ENCODE measurements at regions not wholly inside any gene's neighbourhood (a gene's known extent, or its start where the extent isn't known, plus 50 kb on each side); places are given as distances from the start of the nearest gene placed in this dataset.

DNA sequence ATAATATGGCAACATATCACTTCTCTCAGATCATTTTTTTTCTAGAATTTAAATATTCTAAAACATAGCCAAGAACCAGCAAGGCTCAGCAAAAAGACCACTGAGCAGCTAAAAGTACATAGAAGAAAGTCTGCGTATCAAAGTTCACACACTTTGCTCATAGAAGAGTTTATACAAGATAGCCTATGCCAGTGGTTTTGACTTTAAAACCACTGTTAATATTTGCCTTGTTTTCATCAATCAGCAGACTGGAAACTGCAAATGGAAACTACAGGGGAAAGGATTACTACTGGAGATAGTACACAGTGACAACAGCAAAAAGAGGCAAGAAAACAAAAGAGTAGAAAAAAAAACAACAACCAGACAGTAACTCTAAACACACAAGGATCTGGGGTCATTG lies 483.3 kb downstream of the ZSWIM6 start:
- H3K4me3 ChIP-seq (ENCODE audit: low read length): no peak overlapping the region
- TF ChIP-seq, protein P1, sequence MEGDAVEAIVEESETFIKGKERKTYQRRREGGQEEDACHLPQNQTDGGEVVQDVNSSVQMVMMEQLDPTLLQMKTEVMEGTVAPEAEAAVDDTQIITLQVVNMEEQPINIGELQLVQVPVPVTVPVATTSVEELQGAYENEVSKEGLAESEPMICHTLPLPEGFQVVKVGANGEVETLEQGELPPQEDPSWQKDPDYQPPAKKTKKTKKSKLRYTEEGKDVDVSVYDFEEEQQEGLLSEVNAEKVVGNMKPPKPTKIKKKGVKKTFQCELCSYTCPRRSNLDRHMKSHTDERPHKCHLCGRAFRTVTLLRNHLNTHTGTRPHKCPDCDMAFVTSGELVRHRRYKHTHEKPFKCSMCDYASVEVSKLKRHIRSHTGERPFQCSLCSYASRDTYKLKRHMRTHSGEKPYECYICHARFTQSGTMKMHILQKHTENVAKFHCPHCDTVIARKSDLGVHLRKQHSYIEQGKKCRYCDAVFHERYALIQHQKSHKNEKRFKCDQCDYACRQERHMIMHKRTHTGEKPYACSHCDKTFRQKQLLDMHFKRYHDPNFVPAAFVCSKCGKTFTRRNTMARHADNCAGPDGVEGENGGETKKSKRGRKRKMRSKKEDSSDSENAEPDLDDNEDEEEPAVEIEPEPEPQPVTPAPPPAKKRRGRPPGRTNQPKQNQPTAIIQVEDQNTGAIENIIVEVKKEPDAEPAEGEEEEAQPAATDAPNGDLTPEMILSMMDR (conservative IDR thresholded peaks at IDR 0.05; ENCODE audit: low read depth, low read length): no peak
- DNase-seq (ENCODE audit: low read depth): no peak

- no peak overlapping the region for H3K4me3 ChIP-seq (ENCODE audit: low read length)
- TF ChIP-seq, protein P1 (conservative IDR thresholded peaks at IDR 0.05; ENCODE audit: low read depth, low read length): no peak
- DNase-seq (ENCODE audit: low read depth): no peak
These were observed 484.1 kb downstream of the ZSWIM6 start for GRCh38 chr5:61816146-61816545.

- DNase-seq (ENCODE audit: low read depth): no peak
- H3K4me3 ChIP-seq (ENCODE audit: low read length): no peak overlapping the region
- TF ChIP-seq, protein P1 (conservative IDR thresholded peaks at IDR 0.05; ENCODE audit: low read depth, low read length): no peak
These were observed 484.8 kb downstream of the ZSWIM6 start for GRCh38 chr5:61816585-61817450.

GRCh38 chr5:61817472-61818326 lies 485.6 kb downstream of the ZSWIM6 start:
- H3K4me3 ChIP-seq (ENCODE audit: low read length): no peak overlapping the region
- DNase-seq (ENCODE audit: low read depth): peak; percentile 28
- TF ChIP-seq, protein P1 (conservative IDR thresholded peaks at IDR 0.05; ENCODE audit: low read depth, low read length): peak; percentile 81

GRCh38 chr5:61820836-61821235 lies 485.2 kb upstream of the KIF2A start:
- TF ChIP-seq, protein P1 (conservative IDR thresholded peaks at IDR 0.05; ENCODE audit: low read depth, low read length): no peak
- no peak for DNase-seq (ENCODE audit: low read depth)
- no peak overlapping the region for H3K4me3 ChIP-seq (ENCODE audit: low read length)

DNA sequence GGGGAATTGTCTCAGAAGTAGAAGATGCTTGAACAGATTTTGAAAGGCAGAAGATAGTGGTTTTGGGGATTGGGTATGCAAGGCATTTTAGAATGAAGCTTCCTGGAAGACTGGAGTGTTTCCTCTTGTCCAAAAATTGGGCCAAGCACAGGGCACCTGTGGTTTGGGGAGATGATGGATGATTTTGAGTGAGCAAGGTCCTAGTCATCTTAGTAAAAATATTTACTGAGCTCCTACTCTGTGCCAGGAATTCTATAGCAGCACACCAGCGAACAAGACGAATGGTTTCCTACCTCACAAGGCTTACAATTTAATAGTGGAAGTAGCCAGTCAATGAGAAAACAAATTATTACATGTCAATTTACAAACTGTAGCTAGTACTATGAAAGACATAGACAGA lies 484.4 kb upstream of the KIF2A start:
- no peak for DNase-seq (ENCODE audit: low read depth)
- no peak overlapping the region for H3K4me3 ChIP-seq (ENCODE audit: low read length)
- TF ChIP-seq, protein P1 (conservative IDR thresholded peaks at IDR 0.05; ENCODE audit: low read depth, low read length): no peak

Data from retinal pigment epithelial cell (primary cell).